NCI-H1105 (cell line): ENCODE measurements at regions not wholly inside any gene's neighbourhood (a gene's known extent, or its start where the extent isn't known, plus 50 kb on each side); places are given as distances from the start of the nearest gene placed in this dataset.
A peak's percentile ranks its signal among the peaks of the same experiment; 100 is the strongest.

Experiments used
- DNase-seq: peaks from one replicate; lab custom pipeline; 2025; lab: John Stamatoyannopoulos, UW

- no peak for DNase-seq
Measured at GRCh38 chr12:88996200-88996788, 356.0 kb downstream of the DUSP6 start.

GRCh38 chr12:88994971-88995370, 357.3 kb downstream of the DUSP6 start:
- DNase-seq, result no peak

GRCh38 chr12:88994537-88994936, 357.8 kb downstream of the DUSP6 start:
- no peak for DNase-seq

DNA sequence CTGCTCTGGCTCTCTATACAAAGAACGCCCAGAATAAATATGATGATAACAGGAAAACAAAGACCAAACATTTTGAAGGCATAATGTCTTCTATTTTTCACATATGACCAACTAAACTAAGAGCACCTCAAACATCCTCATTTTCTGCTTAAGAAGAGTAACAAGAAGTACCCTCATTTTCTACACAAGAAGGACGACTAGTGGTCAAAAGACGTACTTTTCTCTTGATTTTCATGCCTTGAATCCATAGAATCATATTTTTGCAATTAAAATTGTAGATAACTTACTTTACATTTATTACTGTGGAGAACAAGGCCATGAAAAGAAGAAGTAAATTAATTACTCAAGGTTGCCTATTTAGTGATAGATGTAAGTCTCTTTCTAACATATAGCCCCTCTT, 358.6 kb downstream of the DUSP6 start:
- peak; percentile 24 for DNase-seq

DNA sequence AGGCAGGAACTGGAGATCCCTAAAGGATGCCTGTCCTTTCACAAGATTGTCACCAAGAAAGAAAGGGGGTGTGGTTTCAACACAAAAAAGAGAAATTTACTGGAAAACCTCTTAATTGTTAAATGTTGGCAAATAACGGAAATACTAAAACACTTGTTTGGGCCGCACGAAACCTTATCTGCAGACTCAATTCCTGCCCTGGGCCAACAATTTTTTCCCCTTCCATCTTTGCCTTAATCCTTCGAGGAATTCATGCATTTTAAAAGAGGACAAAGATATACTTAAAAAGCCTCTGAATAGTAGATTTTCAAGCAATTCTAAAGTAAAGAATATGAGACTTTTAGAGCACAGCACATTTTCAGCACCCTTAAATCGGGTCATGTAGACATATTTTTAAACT, 366.2 kb downstream of the DUSP6 start:
- no peak for DNase-seq

DNA sequence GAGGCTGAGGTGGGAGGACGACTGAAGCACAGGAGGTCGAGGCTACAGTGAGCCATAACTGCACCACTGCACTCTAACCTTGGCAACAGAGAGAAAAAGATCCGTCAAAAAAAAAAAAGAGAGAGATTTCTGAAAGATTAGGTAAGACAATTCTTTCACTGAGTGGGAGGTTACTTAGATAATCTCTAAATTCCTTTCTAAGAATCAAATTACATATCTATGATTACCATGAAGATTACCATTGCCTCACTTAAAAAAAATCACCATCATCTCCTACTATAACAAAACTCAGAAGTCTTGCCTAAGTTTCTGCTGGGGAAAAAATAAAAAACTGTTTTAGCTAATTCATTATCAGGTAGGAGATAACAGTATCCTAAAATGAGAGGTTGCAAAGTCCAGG, 366.7 kb downstream of the DUSP6 start:
- DNase-seq, result no peak

DNA sequence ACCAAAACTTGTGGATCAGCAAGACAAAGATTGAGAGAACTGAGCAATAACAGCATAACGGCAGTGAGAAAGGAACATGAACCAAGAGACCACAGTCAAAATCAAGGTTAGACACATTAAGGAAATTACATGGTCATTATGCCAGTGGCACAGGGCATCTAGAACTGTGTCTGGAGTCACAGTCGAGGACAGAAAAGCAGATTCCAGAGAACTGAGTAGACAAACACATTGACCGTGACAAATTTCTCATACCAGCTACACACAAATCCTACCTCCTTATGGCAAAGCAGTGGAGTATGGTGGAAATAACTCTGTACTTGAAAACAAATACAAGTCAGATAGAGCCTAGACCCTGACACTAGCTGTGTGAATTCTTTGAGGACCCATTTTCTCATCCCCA, 367.3 kb downstream of the DUSP6 start:
- no peak for DNase-seq

DNA sequence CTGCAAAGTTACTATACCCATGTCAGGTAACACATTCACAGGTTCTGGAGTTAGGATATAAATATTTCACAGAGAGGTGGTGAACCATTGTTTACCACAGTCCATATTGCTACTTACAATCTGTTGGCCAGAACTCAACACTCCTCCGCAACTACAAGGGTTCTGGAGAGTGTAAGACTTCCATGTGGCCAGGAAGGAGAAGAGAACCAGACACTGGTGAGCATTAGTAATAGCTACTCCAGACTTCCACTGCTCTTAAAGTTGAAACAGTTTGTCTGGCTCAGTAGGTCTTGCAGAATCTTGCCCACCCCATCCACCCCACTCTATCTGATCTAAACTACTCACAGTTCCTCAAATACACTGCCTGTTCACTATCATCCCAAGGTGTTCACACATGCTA, 369.6 kb downstream of the DUSP6 start:
- DNase-seq, result no peak

- no peak for DNase-seq
Measured at GRCh38 chr12:88977115-88977514, 375.2 kb downstream of the DUSP6 start.

GRCh38 chr12:88973998-88974397, 378.3 kb downstream of the DUSP6 start:
- DNase-seq, result no peak

GRCh38 chr12:88970740-88971139, 381.6 kb downstream of the DUSP6 start:
- DNase-seq, result no peak

- DNase-seq, result no peak
Measured at GRCh38 chr12:88969127-88969526, 383.2 kb downstream of the DUSP6 start.

DNA sequence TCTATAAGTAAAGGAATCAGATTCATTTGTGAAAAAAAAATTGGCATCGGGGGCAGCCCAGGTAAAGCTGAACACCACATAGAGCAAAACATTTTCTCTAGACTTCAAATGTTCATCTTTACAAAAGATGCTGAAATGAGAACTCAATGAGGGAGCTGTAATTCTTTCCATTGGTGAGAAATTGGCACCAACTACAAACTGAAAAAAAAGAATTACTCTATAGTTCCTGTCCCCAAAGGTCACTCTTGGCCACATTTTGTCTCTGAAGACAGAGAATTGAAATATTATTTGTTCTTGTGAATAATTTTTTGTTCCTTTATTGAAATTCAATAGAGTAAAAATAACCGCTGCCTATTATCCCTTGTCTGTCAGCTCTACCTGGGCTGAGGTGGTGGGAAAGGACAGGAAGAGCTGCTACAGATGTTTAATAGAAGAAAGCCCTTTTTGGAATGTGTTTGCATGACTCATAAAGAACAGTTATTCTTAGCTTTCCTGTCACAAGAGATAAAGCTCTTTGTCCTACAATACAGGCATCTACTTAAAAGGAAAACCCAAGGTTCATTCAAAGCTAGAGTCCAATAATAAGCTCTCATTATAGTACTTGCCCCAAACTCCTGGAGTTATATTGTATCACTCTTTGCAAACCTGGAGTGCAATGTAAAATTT, 380.1 kb upstream of the KITLG start:
- no peak for DNase-seq

GRCh38 chr12:88958946-88959345, 378.7 kb upstream of the KITLG start:
- peak; percentile 99 for DNase-seq

DNA sequence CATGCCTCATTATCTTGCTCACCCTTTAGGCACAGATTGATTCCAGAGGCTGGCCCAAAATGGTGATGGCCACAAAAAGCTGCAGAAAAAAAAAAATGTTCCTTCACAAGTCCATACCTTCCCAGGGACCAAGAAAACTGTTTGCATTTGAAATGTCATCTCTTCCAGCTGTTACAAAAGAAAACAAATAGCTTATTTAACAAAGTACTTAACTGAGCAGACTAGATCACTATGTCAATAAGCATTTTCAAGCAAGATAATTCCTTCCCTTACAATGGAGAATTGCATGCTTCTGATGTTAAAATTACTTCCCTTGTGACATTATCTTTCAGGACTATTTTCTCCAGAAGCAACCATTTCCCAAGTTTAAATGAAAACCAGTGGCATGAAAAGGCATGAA, 377.9 kb upstream of the KITLG start:
- peak; percentile 35 for DNase-seq

DNA sequence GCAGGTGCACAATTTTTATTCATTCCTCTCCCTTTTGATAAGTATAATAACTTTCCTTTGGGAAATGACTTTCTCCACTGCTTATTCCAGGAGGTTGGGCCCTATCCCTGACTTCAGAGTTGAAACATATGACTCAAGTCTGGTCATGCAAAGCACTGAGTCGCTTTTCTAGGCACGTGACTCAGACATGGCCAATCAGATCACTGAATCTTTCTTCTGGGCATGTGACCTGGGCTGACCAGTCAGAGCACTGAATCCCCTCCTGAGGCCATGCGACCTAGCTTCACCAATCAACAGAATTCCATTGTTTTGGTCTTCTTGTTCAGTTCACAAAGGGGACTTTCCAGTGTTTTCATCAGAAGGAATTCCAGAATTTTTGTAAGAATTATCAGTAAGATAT, 377.1 kb upstream of the KITLG start:
- DNase-seq, result no peak

DNA sequence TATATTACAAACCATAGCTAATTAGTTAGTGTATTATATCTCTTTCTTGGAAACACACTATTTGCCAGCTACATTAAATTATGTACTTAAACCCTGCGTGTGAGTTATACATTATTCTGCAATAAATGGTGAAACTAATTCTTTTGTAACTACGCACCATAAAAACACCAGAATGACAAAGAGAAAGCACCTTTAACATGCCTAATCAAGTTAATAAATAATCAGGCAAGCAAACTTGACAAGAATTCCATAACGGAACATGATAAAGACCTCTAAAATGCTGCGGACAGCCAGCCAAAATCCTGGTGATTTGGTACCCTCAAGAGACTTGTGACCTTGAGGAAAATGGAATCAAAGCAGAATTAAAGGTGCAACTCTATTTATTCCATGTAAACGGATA, 375.3 kb upstream of the KITLG start:
- DNase-seq, result no peak

DNA sequence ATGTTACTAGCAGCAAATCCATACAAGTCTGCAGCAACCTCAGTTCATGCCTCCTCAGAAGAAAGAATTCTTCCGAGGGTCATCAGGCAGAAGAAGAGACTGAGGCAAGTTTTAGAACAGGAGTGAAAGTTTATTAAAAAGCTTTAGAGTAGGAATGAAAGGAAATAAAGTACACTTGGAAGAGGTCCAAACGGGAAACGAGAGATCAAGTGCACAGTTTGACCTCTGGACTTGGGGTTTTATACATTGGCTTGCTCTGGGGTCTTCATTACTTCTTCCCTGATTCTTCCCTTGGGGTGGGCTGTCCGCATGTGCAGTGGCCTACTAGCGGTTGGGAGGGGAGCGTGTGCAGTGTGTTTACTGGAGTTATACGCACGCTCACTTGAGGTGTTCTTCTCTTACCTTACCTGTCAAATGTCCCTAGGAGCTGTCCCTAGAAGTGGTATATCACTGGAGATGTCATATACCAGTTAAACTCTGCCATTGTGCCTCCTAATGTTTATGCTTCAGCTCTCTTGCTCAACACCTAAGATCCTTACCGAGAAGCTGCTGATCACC, 372.8 kb upstream of the KITLG start:
- DNase-seq, result no peak

DNA sequence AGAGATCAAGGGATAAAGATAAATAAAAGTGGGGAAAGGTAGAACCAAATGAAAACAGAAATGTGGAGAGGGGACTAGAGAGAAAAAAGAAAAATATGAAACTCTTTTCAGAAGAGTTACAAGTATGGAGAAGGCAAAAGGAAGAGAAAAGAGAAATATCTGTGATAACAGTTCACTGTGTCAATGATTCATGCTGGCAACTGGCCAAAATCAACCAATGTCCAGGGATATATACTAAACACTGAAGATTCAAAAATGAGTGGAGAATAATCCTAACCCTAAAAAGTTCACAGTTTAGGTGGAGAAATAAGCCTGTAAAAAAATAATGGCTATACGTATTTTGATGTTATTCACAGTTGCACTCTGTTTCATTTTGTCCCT, 372.3 kb upstream of the KITLG start:
- DNase-seq, result no peak

DNA sequence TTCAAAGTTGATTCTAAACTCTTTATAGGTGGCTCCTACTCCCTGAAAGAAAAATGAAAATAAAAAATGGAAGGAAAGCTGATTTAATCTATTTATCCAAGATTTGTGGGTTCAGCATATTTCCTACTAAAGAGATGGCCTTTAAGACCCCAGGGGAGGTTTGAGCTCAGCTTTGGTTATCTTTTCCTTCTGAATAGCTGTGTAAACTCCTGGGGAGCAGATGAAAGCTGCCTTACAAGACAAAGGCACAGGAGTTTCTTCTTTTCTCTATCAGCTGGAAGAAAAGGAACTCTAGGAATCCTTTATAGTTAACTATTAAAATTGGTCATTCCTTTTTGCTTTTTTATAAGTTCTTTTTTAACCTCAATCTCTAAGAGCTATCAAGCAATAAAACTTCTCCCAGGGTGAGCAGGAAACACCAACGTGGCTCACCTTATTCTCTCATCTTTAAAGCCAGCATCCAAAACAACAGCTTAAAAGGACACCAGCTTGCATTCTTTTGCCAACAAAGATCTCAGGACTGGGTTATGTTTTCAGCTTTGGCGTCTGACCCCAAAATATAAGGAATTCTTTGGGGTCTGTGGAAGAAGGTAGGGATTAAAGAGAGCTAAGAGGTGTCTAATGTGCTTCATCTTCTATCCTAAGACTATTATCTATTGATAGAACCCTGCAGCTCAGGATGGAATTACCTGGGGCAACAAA, 371.7 kb upstream of the KITLG start:
- no peak for DNase-seq

- DNase-seq, result peak; percentile 58
Measured at GRCh38 chr12:88951177-88951576, 370.9 kb upstream of the KITLG start.

DNA sequence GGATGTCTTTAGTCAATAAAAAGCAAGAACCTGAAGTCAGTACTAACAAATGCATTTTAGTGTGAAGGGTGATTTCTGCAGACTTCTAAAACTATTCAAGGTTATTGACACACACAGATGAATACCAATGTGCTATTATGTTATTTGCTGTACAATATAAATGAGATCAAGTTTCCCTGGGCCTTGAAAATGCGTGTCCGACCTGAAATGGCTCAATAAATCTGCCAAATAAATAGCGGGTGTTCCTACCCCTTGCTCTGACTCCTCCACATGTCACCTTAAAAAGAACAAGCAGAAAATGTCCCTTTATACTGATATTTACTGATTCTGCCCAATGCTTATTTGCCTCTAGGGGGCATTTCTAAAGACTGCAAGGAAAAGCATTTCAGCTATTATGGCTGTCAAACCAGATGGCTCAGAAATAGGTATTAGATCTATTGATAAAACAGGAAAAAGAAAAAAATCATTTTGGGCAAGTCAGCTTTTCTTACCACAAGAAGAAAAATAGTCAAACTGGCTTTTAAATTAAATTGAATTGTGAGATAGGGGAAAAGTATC, 367.3 kb upstream of the KITLG start:
- DNase-seq, result no peak

DNA sequence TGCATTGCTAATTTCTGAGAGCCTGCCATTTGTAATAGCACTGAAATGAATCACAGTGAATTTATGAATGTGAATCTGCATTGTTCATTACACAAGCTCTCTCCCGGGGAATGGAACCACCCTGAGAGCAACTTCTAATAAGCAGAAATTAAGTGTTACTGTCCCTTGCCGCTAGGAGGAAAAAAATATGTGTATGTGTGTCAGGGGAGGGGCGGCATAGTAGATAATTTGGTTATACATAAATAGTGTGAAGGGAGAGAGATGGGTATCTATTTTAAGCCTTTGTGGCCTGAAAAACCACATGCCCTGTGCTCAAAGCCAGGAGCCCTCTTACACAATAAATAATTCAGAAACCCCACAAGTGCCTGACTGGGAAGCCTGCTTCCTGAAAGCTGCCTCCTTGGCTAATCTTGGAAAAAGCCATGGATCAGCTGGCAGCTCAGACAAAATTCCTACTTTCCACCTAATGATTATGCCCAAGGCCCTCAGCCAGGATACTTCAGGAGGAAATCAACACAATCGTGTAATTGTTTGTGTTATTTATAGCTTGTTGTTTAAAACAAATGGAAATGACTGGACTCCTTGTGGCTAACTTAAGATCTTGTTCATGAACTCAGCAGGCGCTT, 366.2 kb upstream of the KITLG start:
- no peak for DNase-seq
